CD4-positive, alpha-beta T cell treated with Interleukin-12 subunit alpha and Interleukin-12 subunit beta, for 1 hour (primary cell): ENCODE measurements at regions not wholly inside any gene's neighbourhood (a gene's known extent, or its start where the extent isn't known, plus 50 kb on each side); places are given as distances from the start of the nearest gene placed in this dataset.

Experiments used
- DNase-seq: peaks from one replicate; pipeline ENCODE4 v3.0.0-alpha.2; 2020

GRCh38 chr5:96088706-96089498 lies 127.3 kb upstream of the ELL2 start:
- no peak for DNase-seq

GRCh38 chr5:96087939-96088338 lies 126.3 kb upstream of the ELL2 start:
- no peak for DNase-seq

GRCh38 chr5:96084874-96085506 lies 123.3 kb upstream of the ELL2 start:
- no peak for DNase-seq

- no peak for DNase-seq
Measured at GRCh38 chr5:96083361-96083881, 121.8 kb upstream of the ELL2 start.

- no peak for DNase-seq
Measured at GRCh38 chr5:96081276-96081858, 119.7 kb upstream of the ELL2 start.

GRCh38 chr5:96080557-96080956 lies 118.9 kb upstream of the ELL2 start:
- no peak for DNase-seq

- no peak for DNase-seq
Measured at GRCh38 chr5:96079962-96080361, 118.3 kb upstream of the ELL2 start.

GRCh38 chr5:96079075-96079474 lies 117.4 kb upstream of the ELL2 start:
- no peak for DNase-seq

- no peak for DNase-seq
Measured at GRCh38 chr5:96076451-96076850, 114.8 kb upstream of the ELL2 start.

- DNase-seq, result no peak
Measured at GRCh38 chr5:96075579-96076289, 114.1 kb upstream of the ELL2 start.

- no peak for DNase-seq
Measured at GRCh38 chr5:96074870-96075269, 113.2 kb upstream of the ELL2 start.

- DNase-seq, result no peak
Measured at GRCh38 chr5:96074460-96074859, 112.8 kb upstream of the ELL2 start.

GRCh38 chr5:96072791-96073165 lies 111.1 kb upstream of the ELL2 start:
- DNase-seq, result no peak

GRCh38 chr5:96072138-96072790 lies 110.6 kb upstream of the ELL2 start:
- no peak for DNase-seq

GRCh38 chr5:96070622-96071225 lies 109.1 kb upstream of the ELL2 start:
- DNase-seq, result no peak

GRCh38 chr5:96067894-96068614 lies 106.4 kb upstream of the ELL2 start:
- no peak for DNase-seq

GRCh38 chr5:96067251-96067650 lies 105.6 kb upstream of the ELL2 start:
- DNase-seq, result no peak

GRCh38 chr5:96066386-96066719 lies 104.7 kb upstream of the ELL2 start:
- no peak for DNase-seq

GRCh38 chr5:96065685-96066385 lies 104.2 kb upstream of the ELL2 start:
- DNase-seq, result no peak

- DNase-seq, result no peak
Measured at GRCh38 chr5:96064877-96065276, 103.2 kb upstream of the ELL2 start.

GRCh38 chr5:96062836-96063235 lies 101.2 kb upstream of the ELL2 start:
- no peak for DNase-seq
